Progenitor cell of endocrine pancreas (in vitro differentiated cells): ENCODE measurements at regions not wholly inside any gene's neighbourhood (a gene's known extent, or its start where the extent isn't known, plus 50 kb on each side); places are given as distances from the start of the nearest gene placed in this dataset.
A peak's percentile ranks its signal among the peaks of the same experiment; 100 is the strongest.

Source experiments
- DNase-seq: peaks from one replicate; pipeline ENCODE4 v3.0.0; 2021; ENCODE audit warnings: low spot score; ENCODE audit not compliant: unreplicated experiment
- H3K27ac Mint-ChIP-seq: 2 replicates; pipeline ENCODE4 v1.8.0; 2021; ENCODE audit warnings: mild to moderate bottlenecking, moderate library complexity, mixed read lengths
- H3K27me3 Mint-ChIP-seq: 2 replicates; pipeline ENCODE4 v1.8.0; 2021; ENCODE audit warnings: mixed read lengths
- H3K36me3 Mint-ChIP-seq: 2 replicates; pipeline ENCODE4 v1.8.0; 2022; ENCODE audit warnings: mixed read lengths; ENCODE audit not compliant: insufficient read depth
- H3K4me1 Mint-ChIP-seq: 2 replicates; pipeline ENCODE4 v1.8.0; 2021; ENCODE audit warnings: low read depth, mixed read lengths
- H3K4me3 Mint-ChIP-seq: 2 replicates; pipeline ENCODE4 v1.8.0; 2021; ENCODE audit warnings: low read depth, mild to moderate bottlenecking, moderate library complexity, mixed read lengths
- H3K9me3 Mint-ChIP-seq: 2 replicates; pipeline ENCODE4 v1.8.0; 2021; ENCODE audit warnings: low read depth, mixed read lengths
- TF ChIP-seq, protein P1 (sequence below): fragments of 200-600 bp; sonication (generic); IDR thresholded peaks from one replicate; pipeline ENCODE4 v1.5.0; 2021; ENCODE audit warnings: antibody characterized with exemption, mild to moderate bottlenecking; ENCODE audit not compliant: unreplicated experiment

DNA sequence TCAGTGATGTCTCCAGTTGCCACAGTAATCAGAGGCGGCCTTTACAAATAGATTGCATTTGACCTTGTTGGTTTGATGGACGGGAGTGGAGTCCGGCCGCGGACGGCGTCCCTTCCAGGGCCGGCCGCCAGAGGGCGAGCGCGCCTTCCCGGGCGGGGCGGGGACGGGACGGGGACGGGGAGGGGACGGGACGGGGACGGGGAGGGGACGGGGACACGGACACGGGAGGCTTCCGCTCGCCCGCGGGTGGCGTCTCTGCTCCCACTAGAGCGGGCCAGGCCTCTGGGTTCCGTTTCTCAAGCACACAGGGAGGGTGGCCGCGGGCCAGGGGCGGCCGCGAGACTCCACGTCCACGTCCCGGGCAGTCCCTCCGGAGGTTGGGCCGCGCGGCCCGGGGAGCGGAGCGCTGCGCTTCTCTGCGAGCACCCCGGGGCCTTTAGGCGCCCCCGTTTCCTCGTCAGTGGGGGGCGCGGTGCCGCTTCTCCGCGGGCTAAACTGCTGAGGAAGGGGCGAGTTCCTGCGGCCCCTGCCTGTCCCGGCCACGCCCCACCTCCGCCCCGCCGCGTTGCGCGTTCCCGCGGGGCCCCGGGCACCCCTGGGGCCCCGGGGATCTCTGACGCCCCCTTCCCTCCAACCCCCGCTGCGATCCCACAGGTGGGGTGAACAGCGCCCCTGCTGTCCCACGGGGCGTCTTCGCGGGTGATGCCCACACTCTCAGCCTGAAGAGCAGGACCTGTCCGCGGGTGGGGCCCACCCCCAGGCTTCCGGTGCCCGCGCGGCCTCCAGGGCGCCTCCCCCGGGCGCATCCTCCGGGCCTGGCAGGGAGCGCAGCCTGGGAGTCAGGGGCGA, 84.2 kb upstream of the MKI67 start:
- DNase-seq = peak; percentile 65
- Mint-ChIP-seq H3K4me1 (peaks cover 6% of the 10 kb centered on the region), H3K4me3 (peak overlapping the region; percentile 52), H3K27me3 (peaks cover 77% of the 10 kb centered on the region), H3K9me3 (no peaks in the 10 kb centered on the region), H3K27ac (no peak overlapping the region), H3K36me3 (no peaks in the 10 kb centered on the region)
- TF ChIP-seq, protein P1, sequence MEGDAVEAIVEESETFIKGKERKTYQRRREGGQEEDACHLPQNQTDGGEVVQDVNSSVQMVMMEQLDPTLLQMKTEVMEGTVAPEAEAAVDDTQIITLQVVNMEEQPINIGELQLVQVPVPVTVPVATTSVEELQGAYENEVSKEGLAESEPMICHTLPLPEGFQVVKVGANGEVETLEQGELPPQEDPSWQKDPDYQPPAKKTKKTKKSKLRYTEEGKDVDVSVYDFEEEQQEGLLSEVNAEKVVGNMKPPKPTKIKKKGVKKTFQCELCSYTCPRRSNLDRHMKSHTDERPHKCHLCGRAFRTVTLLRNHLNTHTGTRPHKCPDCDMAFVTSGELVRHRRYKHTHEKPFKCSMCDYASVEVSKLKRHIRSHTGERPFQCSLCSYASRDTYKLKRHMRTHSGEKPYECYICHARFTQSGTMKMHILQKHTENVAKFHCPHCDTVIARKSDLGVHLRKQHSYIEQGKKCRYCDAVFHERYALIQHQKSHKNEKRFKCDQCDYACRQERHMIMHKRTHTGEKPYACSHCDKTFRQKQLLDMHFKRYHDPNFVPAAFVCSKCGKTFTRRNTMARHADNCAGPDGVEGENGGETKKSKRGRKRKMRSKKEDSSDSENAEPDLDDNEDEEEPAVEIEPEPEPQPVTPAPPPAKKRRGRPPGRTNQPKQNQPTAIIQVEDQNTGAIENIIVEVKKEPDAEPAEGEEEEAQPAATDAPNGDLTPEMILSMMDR = peak; percentile 71

- TF ChIP-seq, protein P1 = no peak
- Mint-ChIP-seq H3K4me1 (peaks cover 6% of the 10 kb centered on the region), H3K36me3 (no peaks in the 10 kb centered on the region), H3K27ac (no peak overlapping the region), H3K4me3 (no peak overlapping the region), H3K27me3 (peaks cover 74% of the 10 kb centered on the region), H3K9me3 (no peaks in the 10 kb centered on the region)
- no peak for DNase-seq
These were observed 84.9 kb upstream of the MKI67 start for GRCh38 chr10:128211064-128211504.

DNA sequence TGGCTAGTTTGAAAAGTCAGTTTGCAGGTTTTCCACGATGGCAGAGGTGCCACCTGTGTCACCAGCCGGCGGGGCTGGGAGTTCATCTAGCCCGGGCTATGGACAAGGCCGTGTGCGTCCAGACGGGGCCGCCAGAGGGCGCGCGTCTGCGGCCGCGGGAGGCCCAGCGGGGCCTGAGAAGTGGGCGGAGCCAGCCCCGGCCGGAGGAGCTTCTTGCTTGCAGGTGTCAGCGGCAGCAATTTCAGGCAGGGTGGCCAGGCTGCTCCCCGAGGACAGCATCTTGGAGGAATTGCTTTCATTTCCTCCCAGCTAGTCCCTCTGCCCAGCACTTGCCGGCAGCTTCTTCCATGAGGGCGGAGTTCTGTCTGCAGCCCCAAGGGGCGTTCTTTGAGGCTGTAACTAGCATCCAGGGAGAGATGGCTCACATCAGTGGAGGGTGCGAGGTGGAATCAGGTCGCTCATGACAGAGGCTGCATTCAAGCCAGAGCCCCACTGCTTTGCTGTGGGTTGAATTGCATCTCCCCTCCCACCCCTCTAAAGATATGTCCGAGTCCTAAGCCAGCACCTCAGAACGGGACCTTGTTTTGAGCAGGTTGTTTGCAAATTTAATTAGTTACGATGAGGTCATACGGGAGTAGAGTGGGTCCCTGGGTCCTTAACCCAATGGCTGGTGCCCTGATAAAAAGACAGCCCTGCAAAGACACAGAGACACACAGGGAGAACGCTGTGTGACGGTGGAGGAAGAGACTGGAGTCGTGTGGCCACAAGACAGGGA, 85.9 kb upstream of the MKI67 start:
- Mint-ChIP-seq H3K36me3 (no peaks in the 10 kb centered on the region), H3K9me3 (no peaks in the 10 kb centered on the region), H3K4me1 (peaks cover 6% of the 10 kb centered on the region), H3K27me3 (peaks cover 76% of the 10 kb centered on the region), H3K27ac (peak overlapping the region; percentile 26), H3K4me3 (peak overlapping the region; percentile 69)
- peak; percentile 89 for DNase-seq
- TF ChIP-seq, protein P1 = peak; percentile 99

- TF ChIP-seq, protein P1 = no peak
- Mint-ChIP-seq H3K27ac (no peak overlapping the region), H3K4me1 (peaks cover 6% of the 10 kb centered on the region), H3K9me3 (no peaks in the 10 kb centered on the region), H3K27me3 (peaks cover 70% of the 10 kb centered on the region), H3K4me3 (no peak overlapping the region), H3K36me3 (no peaks in the 10 kb centered on the region)
- no peak for DNase-seq
These were observed 86.9 kb upstream of the MKI67 start for GRCh38 chr10:128213156-128213555.

- DNase-seq = no peak
- H3K36me3 Mint-ChIP-seq = no peaks in the 10 kb centered on the region
- H3K27me3 Mint-ChIP-seq = peaks cover 58% of the 10 kb centered on the region
- H3K4me3 Mint-ChIP-seq = no peak overlapping the region
- no peaks in the 10 kb centered on the region for H3K9me3 Mint-ChIP-seq
- H3K4me1 Mint-ChIP-seq = peaks cover 8% of the 10 kb centered on the region
- TF ChIP-seq, protein P1 = no peak
- H3K27ac Mint-ChIP-seq = no peak overlapping the region
These were observed 89.5 kb upstream of the MKI67 start for GRCh38 chr10:128215733-128216132.
